Neural progenitor cell (in vitro differentiated cells): ENCODE measurements at regions not wholly inside any gene's neighbourhood (a gene's known extent, or its start where the extent isn't known, plus 50 kb on each side); places are given as distances from the start of the nearest gene placed in this dataset.

Source experiments
- DNase-seq: peaks from one replicate; pipeline ENCODE4 v3.0.0-alpha.2; 2016; ENCODE audit warnings: low spot score
- H2AFZ ChIP-seq: fragments of 200-600 bp; sonication (generic); replicated peaks from 2 replicates; pipeline ENCODE4 v1.6.1; 2016; ENCODE audit warnings: antibody characterized with exemption
- H3F3A ChIP-seq: fragments of 200-600 bp; sonication (generic); 2 replicates; pipeline ENCODE4 v1.6.1; 2016; ENCODE audit warnings: antibody characterized with exemption, low read depth
- H3K27ac ChIP-seq: fragments of 200-600 bp; sonication (generic); 2 replicates; pipeline ENCODE4 v1.5.1; 2016; ENCODE audit warnings: mild to moderate bottlenecking
- H3K27me3 ChIP-seq: fragments of 200-600 bp; sonication (generic); 2 replicates; pipeline ENCODE4 v1.6.1; 2016; ENCODE audit warnings: mild to moderate bottlenecking, moderate library complexity
- H3K36me3 ChIP-seq: fragments of 200-600 bp; sonication (generic); 2 replicates; pipeline ENCODE4 v1.5.1; 2016
- H3K4me1 ChIP-seq: fragments of 200-600 bp; sonication (generic); 2 replicates; pipeline ENCODE4 v1.6.1; 2016; ENCODE audit warnings: mixed run types
- H3K4me2 ChIP-seq: fragments of 200-600 bp; sonication (generic); 2 replicates; pipeline ENCODE4 v1.6.1; 2016
- H3K4me3 ChIP-seq: fragments of 200-600 bp; sonication (generic); 2 replicates; pipeline ENCODE4 v1.5.1; 2016
- H3K79me2 ChIP-seq: fragments of 200-600 bp; sonication (generic); 2 replicates; pipeline ENCODE4 v1.6.1; 2016; ENCODE audit warnings: low read depth
- H3K9ac ChIP-seq: fragments of 200-600 bp; sonication (generic); 2 replicates; pipeline ENCODE4 v1.6.1; 2016
- H3K9me3 ChIP-seq: fragments of 200-600 bp; sonication (generic); 2 replicates; pipeline ENCODE4 v1.5.1; 2016; ENCODE audit warnings: low read depth
- H4K20me1 ChIP-seq: fragments of 200-600 bp; sonication (generic); 2 replicates; pipeline ENCODE4 v1.6.1; 2016; ENCODE audit warnings: low read depth
- H3K27ac Mint-ChIP-seq: 3 replicates; pipeline ENCODE4 v1.8.0; 2021; ENCODE audit warnings: mixed read lengths
- H3K27me3 Mint-ChIP-seq: 2 replicates; pipeline ENCODE4 v1.8.0; 2022; ENCODE audit warnings: low read depth, mild to moderate bottlenecking, inconsistent platforms, moderate library complexity, mixed read lengths; ENCODE audit not compliant: insufficient read depth
- H3K36me3 Mint-ChIP-seq: 3 replicates; pipeline ENCODE4 v1.8.0; 2021; ENCODE audit warnings: mixed read lengths
- H3K4me1 Mint-ChIP-seq: 3 replicates; pipeline ENCODE4 v1.8.0; 2021; ENCODE audit warnings: mixed read lengths
- H3K4me3 Mint-ChIP-seq: 3 replicates; pipeline ENCODE4 v1.8.0; 2021; ENCODE audit warnings: mild to moderate bottlenecking, moderate library complexity, mixed read lengths
- H3K9me3 Mint-ChIP-seq: 3 replicates; pipeline ENCODE4 v1.8.0; 2020; ENCODE audit warnings: mixed read lengths
- CTCF ChIP-seq: fragments of 200-600 bp; sonication (generic); IDR thresholded peaks from 2 replicates; pipeline ENCODE4 v1.5.1; 2017; ENCODE audit warnings: antibody characterized with exemption, mild to moderate bottlenecking
- EZH2 ChIP-seq: fragments of 200-600 bp; sonication (generic); IDR thresholded peaks from 2 replicates; pipeline ENCODE4 v1.6.1; 2017; ENCODE audit warnings: antibody characterized with exemption, mild to moderate bottlenecking, moderate library complexity
- EZH2phosphoT487 ChIP-seq: fragments of 200-600 bp; sonication (generic); IDR thresholded peaks from 2 replicates; pipeline ENCODE4 v1.6.1; 2017; ENCODE audit warnings: antibody characterized with exemption

GRCh38 chr2:82487354-82487753, 1971.7 kb downstream of the SUCLG1 start:
- H3K79me2 ChIP-seq, result no peaks in the 10 kb centered on the region
- no peaks in the 10 kb centered on the region for H3F3A ChIP-seq
- H3K27ac ChIP-seq, result no peak overlapping the region
- H3K4me2 ChIP-seq, result no peak overlapping the region
- Mint-ChIP-seq H3K36me3 (no peaks in the 10 kb centered on the region), H3K4me3 (no peak overlapping the region), H3K4me1 (no peaks in the 10 kb centered on the region), H3K9me3 (peaks cover 3% of the 10 kb centered on the region), H3K27ac (no peak overlapping the region), H3K27me3 (no peaks in the 10 kb centered on the region)
- DNase-seq, result no peak
- H3K9me3 ChIP-seq, result no peaks in the 10 kb centered on the region
- H4K20me1 ChIP-seq, result no peaks in the 10 kb centered on the region
- no peaks in the 10 kb centered on the region for H3K4me1 ChIP-seq
- H3K9ac ChIP-seq, result no peak overlapping the region
- no peak overlapping the region for H2AFZ ChIP-seq
- TF ChIP-seq EZH2phosphoT487 (no peak), CTCF (no peak), EZH2 (no peak)
- no peak overlapping the region for H3K4me3 ChIP-seq
- H3K36me3 ChIP-seq, result no peaks in the 10 kb centered on the region
- no peaks in the 10 kb centered on the region for H3K27me3 ChIP-seq

DNA sequence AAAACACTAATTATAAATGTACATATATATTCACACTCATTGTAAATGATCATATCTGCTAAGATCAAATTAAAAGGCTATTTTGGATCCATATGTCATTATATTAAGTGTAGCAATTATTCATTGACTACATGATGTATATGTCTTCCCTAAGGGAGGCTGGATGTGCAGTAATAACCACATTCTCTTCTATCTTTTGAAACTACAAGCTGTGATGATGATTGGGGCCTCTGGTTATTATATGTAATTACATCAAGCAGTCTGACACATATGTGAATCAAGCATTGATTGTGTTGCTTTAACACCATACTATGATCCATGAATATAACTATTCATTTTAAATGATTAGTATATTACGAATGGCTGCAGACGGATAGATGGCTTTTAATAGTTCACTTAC, 1973.4 kb downstream of the SUCLG1 start:
- no peak overlapping the region for H3K27ac Mint-ChIP-seq
- Histone ChIP-seq H3K36me3 (no peaks in the 10 kb centered on the region), H3K4me2 (no peak overlapping the region), H3K9ac (no peak overlapping the region), H3K4me1 (no peaks in the 10 kb centered on the region), H3K9me3 (no peaks in the 10 kb centered on the region), H3K79me2 (no peaks in the 10 kb centered on the region), H3K4me3 (no peak overlapping the region), H4K20me1 (no peaks in the 10 kb centered on the region), H3F3A (no peaks in the 10 kb centered on the region), H2AFZ (no peak overlapping the region), H3K27ac (no peak overlapping the region), H3K27me3 (no peaks in the 10 kb centered on the region)
- no peaks in the 10 kb centered on the region for H3K9me3 Mint-ChIP-seq
- H3K27me3 Mint-ChIP-seq, result peaks cover 3% of the 10 kb centered on the region
- DNase-seq, result no peak
- no peak overlapping the region for H3K4me3 Mint-ChIP-seq
- no peaks in the 10 kb centered on the region for H3K36me3 Mint-ChIP-seq
- TF ChIP-seq EZH2phosphoT487 (no peak), EZH2 (no peak), CTCF (no peak)
- no peaks in the 10 kb centered on the region for H3K4me1 Mint-ChIP-seq

- peaks cover 2% of the 10 kb centered on the region for H3K4me1 Mint-ChIP-seq
- no peak overlapping the region for H3K4me2 ChIP-seq
- H3K9me3 Mint-ChIP-seq, result no peaks in the 10 kb centered on the region
- peaks cover 3% of the 10 kb centered on the region for H3K27me3 Mint-ChIP-seq
- no peak for DNase-seq
- H3K9me3 ChIP-seq, result no peaks in the 10 kb centered on the region
- no peaks in the 10 kb centered on the region for H3F3A ChIP-seq
- H3K36me3 Mint-ChIP-seq, result no peaks in the 10 kb centered on the region
- no peaks in the 10 kb centered on the region for H3K36me3 ChIP-seq
- H4K20me1 ChIP-seq, result no peaks in the 10 kb centered on the region
- no peak overlapping the region for H2AFZ ChIP-seq
- H3K27ac ChIP-seq, result no peak overlapping the region
- H3K27ac Mint-ChIP-seq, result no peak overlapping the region
- no peak overlapping the region for H3K4me3 ChIP-seq
- H3K79me2 ChIP-seq, result no peaks in the 10 kb centered on the region
- no peaks in the 10 kb centered on the region for H3K4me1 ChIP-seq
- H3K9ac ChIP-seq, result no peak overlapping the region
- H3K4me3 Mint-ChIP-seq, result no peak overlapping the region
- no peaks in the 10 kb centered on the region for H3K27me3 ChIP-seq
- TF ChIP-seq EZH2phosphoT487, result no peak
- no peak for TF ChIP-seq CTCF
- TF ChIP-seq EZH2, result no peak
Observed at GRCh38 chr2:82481207-82481606, 1977.9 kb downstream of the SUCLG1 start.

GRCh38 chr2:82478641-82479040, 1980.4 kb downstream of the SUCLG1 start:
- H3K27me3 ChIP-seq, result no peaks in the 10 kb centered on the region
- H3K9me3 ChIP-seq, result no peaks in the 10 kb centered on the region
- H3K4me3 ChIP-seq, result no peak overlapping the region
- no peak overlapping the region for H2AFZ ChIP-seq
- H3K27me3 Mint-ChIP-seq, result peaks cover 3% of the 10 kb centered on the region
- H3K4me1 ChIP-seq, result no peaks in the 10 kb centered on the region
- H3K27ac ChIP-seq, result no peak overlapping the region
- no peaks in the 10 kb centered on the region for H3K9me3 Mint-ChIP-seq
- no peak for DNase-seq
- H3F3A ChIP-seq, result no peaks in the 10 kb centered on the region
- peaks cover 2% of the 10 kb centered on the region for H3K4me1 Mint-ChIP-seq
- no peak for TF ChIP-seq CTCF
- no peak for TF ChIP-seq EZH2
- TF ChIP-seq EZH2phosphoT487, result no peak
- H3K4me3 Mint-ChIP-seq, result no peak overlapping the region
- H4K20me1 ChIP-seq, result no peaks in the 10 kb centered on the region
- no peak overlapping the region for H3K27ac Mint-ChIP-seq
- H3K79me2 ChIP-seq, result no peaks in the 10 kb centered on the region
- no peaks in the 10 kb centered on the region for H3K36me3 Mint-ChIP-seq
- H3K9ac ChIP-seq, result no peak overlapping the region
- no peak overlapping the region for H3K4me2 ChIP-seq
- H3K36me3 ChIP-seq, result no peaks in the 10 kb centered on the region
